ENCODE measurements at regions not wholly inside any gene's neighbourhood (a gene's known extent, or its start where the extent isn't known, plus 50 kb on each side); places are given as distances from the start of the nearest gene placed in this dataset.

- DNase-seq (ENCODE audit: extremely low read depth, low read depth, low spot score) = no peak
These were observed 354.3 kb downstream of the MN1 start for GRCh38 chr22:27447289-27447688.

- no peak for DNase-seq (ENCODE audit: extremely low read depth, low read depth, low spot score)
These were observed 351.1 kb downstream of the MN1 start for GRCh38 chr22:27450448-27450847.

GRCh38 chr22:27452245-27452644 lies 349.3 kb downstream of the MN1 start:
- DNase-seq (ENCODE audit: extremely low read depth, low read depth, low spot score) = no peak

- DNase-seq (ENCODE audit: extremely low read depth, low read depth, low spot score) = no peak
These were observed 348.6 kb downstream of the MN1 start for GRCh38 chr22:27452922-27453321.

GRCh38 chr22:27453725-27454124 lies 347.8 kb downstream of the MN1 start:
- DNase-seq (ENCODE audit: extremely low read depth, low read depth, low spot score) = no peak

GRCh38 chr22:27454807-27455450 lies 346.6 kb downstream of the MN1 start:
- no peak for DNase-seq (ENCODE audit: extremely low read depth, low read depth, low spot score)

GRCh38 chr22:27455526-27455925 lies 346.0 kb downstream of the MN1 start:
- DNase-seq (ENCODE audit: extremely low read depth, low read depth, low spot score) = no peak

- no peak for DNase-seq (ENCODE audit: extremely low read depth, low read depth, low spot score)
These were observed 344.7 kb downstream of the MN1 start for GRCh38 chr22:27456696-27457503.

GRCh38 chr22:27459999-27460398 lies 341.6 kb downstream of the MN1 start:
- DNase-seq (ENCODE audit: extremely low read depth, low read depth, low spot score) = no peak

GRCh38 chr22:27460591-27461347 lies 340.8 kb downstream of the MN1 start:
- DNase-seq (ENCODE audit: extremely low read depth, low read depth, low spot score) = no peak

GRCh38 chr22:27461470-27461869 lies 340.1 kb downstream of the MN1 start:
- no peak for DNase-seq (ENCODE audit: extremely low read depth, low read depth, low spot score)

- no peak for DNase-seq (ENCODE audit: extremely low read depth, low read depth, low spot score)
These were observed 339.4 kb downstream of the MN1 start for GRCh38 chr22:27462190-27462589.

GRCh38 chr22:27463121-27463660 lies 338.4 kb downstream of the MN1 start:
- DNase-seq (ENCODE audit: extremely low read depth, low read depth, low spot score) = no peak

GRCh38 chr22:27466229-27466628 lies 335.3 kb downstream of the MN1 start:
- no peak for DNase-seq (ENCODE audit: extremely low read depth, low read depth, low spot score)

- no peak for DNase-seq (ENCODE audit: extremely low read depth, low read depth, low spot score)
These were observed 334.6 kb downstream of the MN1 start for GRCh38 chr22:27466778-27467438.

- no peak for DNase-seq (ENCODE audit: extremely low read depth, low read depth, low spot score)
These were observed 333.8 kb downstream of the MN1 start for GRCh38 chr22:27467711-27468110.

- DNase-seq (ENCODE audit: extremely low read depth, low read depth, low spot score) = no peak
These were observed 332.8 kb downstream of the MN1 start for GRCh38 chr22:27468712-27469111.

- no peak for DNase-seq (ENCODE audit: extremely low read depth, low read depth, low spot score)
These were observed 331.3 kb downstream of the MN1 start for GRCh38 chr22:27470169-27470772.

- DNase-seq (ENCODE audit: extremely low read depth, low read depth, low spot score) = no peak
These were observed 328.6 kb downstream of the MN1 start for GRCh38 chr22:27472975-27473374.

GRCh38 chr22:27473533-27473932 lies 328.0 kb downstream of the MN1 start:
- no peak for DNase-seq (ENCODE audit: extremely low read depth, low read depth, low spot score)

Data from glomerular endothelial cell (primary cell).